ENCODE measurements at regions not wholly inside any gene's neighbourhood (a gene's known extent, or its start where the extent isn't known, plus 50 kb on each side); places are given as distances from the start of the nearest gene placed in this dataset.
A peak's percentile ranks its signal among the peaks of the same experiment; 100 is the strongest.

GRCh38 chr22:26916236-26916635, 258.8 kb downstream of the MIAT start:
- Histone ChIP-seq H3K36me3 (ENCODE audit: control insufficient read depth, insufficient read depth, low read length) (no peaks in the 10 kb centered on the region), H3K27me3 (ENCODE audit: control insufficient read depth, insufficient read depth, low read length) (peaks cover 18% of the 10 kb centered on the region), H3K4me3 (ENCODE audit: low read depth, low read length) (no peak overlapping the region), H3K9me3 (ENCODE audit: control insufficient read depth, insufficient read depth, low read length) (no peaks in the 10 kb centered on the region), H3K4me1 (ENCODE audit: control insufficient read depth, insufficient read depth, low read length) (peaks cover 9% of the 10 kb centered on the region), H3K27ac (ENCODE audit: low read depth, low read length) (no peak overlapping the region)
- WGBS (ENCODE audit: insufficient coverage), result no CpG with 5 or more reads among the region's 2 CpGs
- no peak for DNase-seq (ENCODE audit: low read depth in 4 of 6, low spot score in 6 of 6)

- Histone ChIP-seq H3K27me3 (ENCODE audit: control insufficient read depth, insufficient read depth, low read length) (peaks cover 7% of the 10 kb centered on the region), H3K9me3 (ENCODE audit: control insufficient read depth, insufficient read depth, low read length) (no peaks in the 10 kb centered on the region), H3K4me1 (ENCODE audit: control insufficient read depth, insufficient read depth, low read length) (peaks cover 6% of the 10 kb centered on the region), H3K4me3 (ENCODE audit: low read depth, low read length) (no peak overlapping the region), H3K36me3 (ENCODE audit: control insufficient read depth, insufficient read depth, low read length) (no peaks in the 10 kb centered on the region), H3K27ac (ENCODE audit: low read depth, low read length) (no peak overlapping the region)
- WGBS (ENCODE audit: insufficient coverage), result no CpG with 5 or more reads among the region's 3 CpGs
- DNase-seq (ENCODE audit: low read depth in 4 of 6, low spot score in 6 of 6), result peak in 1 of 6 donors; percentile 57
Measured at GRCh38 chr22:26918226-26918625, 260.8 kb downstream of the MIAT start.

- WGBS (ENCODE audit: insufficient coverage), result 25% methylated on average over 1 of the region's 2 CpGs
- Histone ChIP-seq H3K27me3 (ENCODE audit: control insufficient read depth, insufficient read depth, low read length) (peaks cover 5% of the 10 kb centered on the region), H3K4me1 (ENCODE audit: control insufficient read depth, insufficient read depth, low read length) (peaks cover 6% of the 10 kb centered on the region), H3K9me3 (ENCODE audit: control insufficient read depth, insufficient read depth, low read length) (no peaks in the 10 kb centered on the region), H3K4me3 (ENCODE audit: low read depth, low read length) (no peak overlapping the region), H3K36me3 (ENCODE audit: control insufficient read depth, insufficient read depth, low read length) (no peaks in the 10 kb centered on the region), H3K27ac (ENCODE audit: low read depth, low read length) (no peak overlapping the region)
- DNase-seq (ENCODE audit: low read depth in 4 of 6, low spot score in 6 of 6), result peak in 3 of 6 donors; percentile 44 to 92 (median 63)
Measured at GRCh38 chr22:26921726-26922125, 264.3 kb downstream of the MIAT start.

DNA sequence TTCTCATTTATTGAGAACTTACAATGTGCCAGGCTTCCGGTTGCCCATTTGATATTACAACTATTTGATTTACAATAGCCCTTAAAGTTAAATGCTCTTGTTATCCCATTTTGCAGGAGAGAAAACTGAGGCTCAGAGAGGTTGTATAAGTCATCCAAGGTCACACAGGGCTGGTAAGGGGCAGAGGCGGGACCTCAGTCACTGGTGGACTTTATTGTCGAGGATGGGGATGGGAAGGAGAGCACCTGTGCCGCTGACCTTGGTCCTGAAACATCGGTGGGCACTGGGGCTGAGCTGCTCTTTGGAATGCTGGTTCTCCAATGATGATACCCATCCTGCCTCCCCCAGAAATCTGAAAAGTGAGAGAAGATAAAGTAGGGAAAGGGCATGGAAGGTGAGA, 265.4 kb downstream of the MIAT start:
- no peak for DNase-seq (ENCODE audit: low read depth in 4 of 6, low spot score in 6 of 6)
- WGBS (ENCODE audit: insufficient coverage), result 32% methylated on average over 4 of the region's 5 CpGs
- H3K4me3 ChIP-seq (ENCODE audit: low read depth, low read length), result no peak overlapping the region
- H3K27ac ChIP-seq (ENCODE audit: low read depth, low read length), result no peak overlapping the region
- H3K27me3 ChIP-seq (ENCODE audit: control insufficient read depth, insufficient read depth, low read length), result peaks cover 5% of the 10 kb centered on the region
- H3K9me3 ChIP-seq (ENCODE audit: control insufficient read depth, insufficient read depth, low read length), result no peaks in the 10 kb centered on the region
- H3K36me3 ChIP-seq (ENCODE audit: control insufficient read depth, insufficient read depth, low read length), result no peaks in the 10 kb centered on the region
- peaks cover 9% of the 10 kb centered on the region for H3K4me1 ChIP-seq (ENCODE audit: control insufficient read depth, insufficient read depth, low read length)

GRCh38 chr22:26923531-26923930, 266.1 kb downstream of the MIAT start:
- no CpG with 5 or more reads among the region's 1 CpG for WGBS (ENCODE audit: insufficient coverage)
- Histone ChIP-seq H3K4me3 (ENCODE audit: low read depth, low read length) (no peak overlapping the region), H3K27me3 (ENCODE audit: control insufficient read depth, insufficient read depth, low read length) (peaks cover 7% of the 10 kb centered on the region), H3K9me3 (ENCODE audit: control insufficient read depth, insufficient read depth, low read length) (no peaks in the 10 kb centered on the region), H3K4me1 (ENCODE audit: control insufficient read depth, insufficient read depth, low read length) (peaks cover 12% of the 10 kb centered on the region), H3K36me3 (ENCODE audit: control insufficient read depth, insufficient read depth, low read length) (no peaks in the 10 kb centered on the region), H3K27ac (ENCODE audit: low read depth, low read length) (no peak overlapping the region)
- peak in 1 of 6 donors; percentile 69 for DNase-seq (ENCODE audit: low read depth in 4 of 6, low spot score in 6 of 6)

- peak in 2 of 6 donors; percentile 17 to 80 for DNase-seq (ENCODE audit: low read depth in 4 of 6, low spot score in 6 of 6)
- Histone ChIP-seq H3K27me3 (ENCODE audit: control insufficient read depth, insufficient read depth, low read length) (peaks cover 9% of the 10 kb centered on the region), H3K4me1 (ENCODE audit: control insufficient read depth, insufficient read depth, low read length) (peaks cover 6% of the 10 kb centered on the region), H3K27ac (ENCODE audit: low read depth, low read length) (no peak overlapping the region), H3K36me3 (ENCODE audit: control insufficient read depth, insufficient read depth, low read length) (no peaks in the 10 kb centered on the region), H3K9me3 (ENCODE audit: control insufficient read depth, insufficient read depth, low read length) (no peaks in the 10 kb centered on the region), H3K4me3 (ENCODE audit: low read depth, low read length) (no peak overlapping the region)
- 33% methylated on average over 6 of the region's 6 CpGs for WGBS (ENCODE audit: insufficient coverage)
Measured at GRCh38 chr22:26927821-26928220, 270.4 kb downstream of the MIAT start.

- 66% methylated on average over 3 of the region's 3 CpGs for WGBS (ENCODE audit: insufficient coverage)
- Histone ChIP-seq H3K27ac (ENCODE audit: low read depth, low read length) (no peak overlapping the region), H3K27me3 (ENCODE audit: control insufficient read depth, insufficient read depth, low read length) (peaks cover 10% of the 10 kb centered on the region), H3K9me3 (ENCODE audit: control insufficient read depth, insufficient read depth, low read length) (no peaks in the 10 kb centered on the region), H3K4me3 (ENCODE audit: low read depth, low read length) (no peak overlapping the region), H3K4me1 (ENCODE audit: control insufficient read depth, insufficient read depth, low read length) (peaks cover 6% of the 10 kb centered on the region), H3K36me3 (ENCODE audit: control insufficient read depth, insufficient read depth, low read length) (no peaks in the 10 kb centered on the region)
- peak in 1 of 6 donors; percentile 76 for DNase-seq (ENCODE audit: low read depth in 4 of 6, low spot score in 6 of 6)
Measured at GRCh38 chr22:26931471-26931870, 274.1 kb downstream of the MIAT start.

DNA sequence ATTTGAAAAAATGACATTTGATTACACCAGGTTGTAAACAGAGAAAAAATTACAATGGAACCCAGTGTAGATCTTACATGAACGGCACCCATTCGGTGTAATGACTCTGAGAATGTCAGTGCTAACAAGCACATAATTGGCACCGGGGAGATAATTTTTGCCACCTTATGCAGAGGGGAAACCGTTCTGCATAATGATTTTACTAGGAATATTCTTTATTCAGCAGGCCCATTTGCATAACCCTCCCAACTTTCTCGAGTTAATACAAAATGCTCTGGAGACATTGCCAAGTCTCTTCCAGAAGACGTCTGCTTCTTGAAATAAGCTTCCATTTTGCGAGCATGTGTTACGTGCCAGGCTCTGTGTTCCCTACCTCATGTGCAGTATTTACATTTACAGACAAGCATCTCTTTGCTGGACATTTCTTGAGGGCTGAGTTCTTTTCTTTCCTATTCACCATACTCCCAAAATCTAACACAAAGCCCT, 275.8 kb downstream of the MIAT start:
- H3K9me3 ChIP-seq (ENCODE audit: control insufficient read depth, insufficient read depth, low read length), result no peaks in the 10 kb centered on the region

GRCh38 chr22:26937213-26937612, 279.8 kb downstream of the MIAT start:
- H3K4me1 ChIP-seq (ENCODE audit: control insufficient read depth, insufficient read depth, low read length), result no peaks in the 10 kb centered on the region
- no peak for DNase-seq (ENCODE audit: low read depth in 4 of 6, low spot score in 6 of 6)
- no peak overlapping the region for H3K4me3 ChIP-seq (ENCODE audit: low read depth, low read length)
- WGBS (ENCODE audit: insufficient coverage), result no CpG with 5 or more reads among the region's 5 CpGs
- no peaks in the 10 kb centered on the region for H3K9me3 ChIP-seq (ENCODE audit: control insufficient read depth, insufficient read depth, low read length)
- no peaks in the 10 kb centered on the region for H3K36me3 ChIP-seq (ENCODE audit: control insufficient read depth, insufficient read depth, low read length)
- peaks cover 13% of the 10 kb centered on the region for H3K27me3 ChIP-seq (ENCODE audit: control insufficient read depth, insufficient read depth, low read length)
- H3K27ac ChIP-seq (ENCODE audit: low read depth, low read length), result no peak overlapping the region

More for the DNA sequence above, 275.8 kb downstream of the MIAT start:
- DNase-seq (ENCODE audit: low read depth in 4 of 6, low spot score in 6 of 6), result peak in 1 of 6 donors; percentile 94
- Histone ChIP-seq H3K4me3 (ENCODE audit: low read depth, low read length) (no peak overlapping the region), H3K36me3 (ENCODE audit: control insufficient read depth, insufficient read depth, low read length) (no peaks in the 10 kb centered on the region), H3K4me1 (ENCODE audit: control insufficient read depth, insufficient read depth, low read length) (no peaks in the 10 kb centered on the region), H3K27me3 (ENCODE audit: control insufficient read depth, insufficient read depth, low read length) (peaks cover 8% of the 10 kb centered on the region), H3K27ac (ENCODE audit: low read depth, low read length) (no peak overlapping the region)
- 89% methylated on average over 4 of the region's 8 CpGs for WGBS (ENCODE audit: insufficient coverage)

GRCh38 chr22:26939466-26939865, 282.1 kb downstream of the MIAT start:
- WGBS (ENCODE audit: insufficient coverage), result 62% methylated on average over 5 of the region's 5 CpGs
- no peaks in the 10 kb centered on the region for H3K36me3 ChIP-seq (ENCODE audit: control insufficient read depth, insufficient read depth, low read length)
- no peak overlapping the region for H3K4me3 ChIP-seq (ENCODE audit: low read depth, low read length)
- H3K27me3 ChIP-seq (ENCODE audit: control insufficient read depth, insufficient read depth, low read length), result peaks cover 8% of the 10 kb centered on the region
- H3K27ac ChIP-seq (ENCODE audit: low read depth, low read length), result no peak overlapping the region
- no peaks in the 10 kb centered on the region for H3K9me3 ChIP-seq (ENCODE audit: control insufficient read depth, insufficient read depth, low read length)
- H3K4me1 ChIP-seq (ENCODE audit: control insufficient read depth, insufficient read depth, low read length), result no peaks in the 10 kb centered on the region
- DNase-seq (ENCODE audit: low read depth in 4 of 6, low spot score in 6 of 6), result no peak

Data from spinal cord (tissue), 9 donors.